Mucosa of rectum (tissue), 2 donors: ENCODE measurements at regions not wholly inside any gene's neighbourhood (a gene's known extent, or its start where the extent isn't known, plus 50 kb on each side); places are given as distances from the start of the nearest gene placed in this dataset.

Experiments
- H3K27ac ChIP-seq, 2 donors: one replicate each; pipeline ENCODE4 v1.7.0; 2013; ENCODE audit warnings: inconsistent platforms in 2 of 2, low read depth in 2 of 2, low read length in 2 of 2
- H3K27me3 ChIP-seq, 2 donors: one replicate each; pipeline ENCODE4 v1.7.0; 2013; ENCODE audit warnings: low read length in 2 of 2; ENCODE audit not compliant: control insufficient read depth in 2 of 2, insufficient read depth in 2 of 2
- H3K36me3 ChIP-seq, 2 donors: one replicate each; pipeline ENCODE4 v1.7.0; 2013; ENCODE audit warnings: low read length in 2 of 2; ENCODE audit not compliant: control insufficient read depth in 2 of 2, insufficient read depth in 2 of 2
- H3K4me1 ChIP-seq, 2 donors: one replicate each; pipeline ENCODE4 v1.7.0; 2013; ENCODE audit warnings: low read length in 2 of 2, mild to moderate bottlenecking in 1 of 2; ENCODE audit not compliant: control insufficient read depth in 2 of 2, insufficient read depth in 2 of 2
- H3K4me3 ChIP-seq, 2 donors: one replicate each; pipeline ENCODE4 v1.7.0; 2013; ENCODE audit warnings: low read length in 2 of 2
- H3K9ac ChIP-seq, 2 donors: one replicate each; pipeline ENCODE4 v1.7.0; 2013; ENCODE audit warnings: low read length in 2 of 2, low read depth in 1 of 2, mild to moderate bottlenecking in 1 of 2
- H3K9me3 ChIP-seq, 2 donors: one replicate each; pipeline ENCODE4 v1.7.0; 2013; ENCODE audit warnings: low read length in 2 of 2; ENCODE audit not compliant: control insufficient read depth in 2 of 2
- donor health status: healthy.
- donor health status: Normal muscosa, but diverticular disease.

- no peak overlapping the region for H3K9ac ChIP-seq
- H3K36me3 ChIP-seq, result no peaks in the 10 kb centered on the region
- no peaks in the 10 kb centered on the region for H3K4me1 ChIP-seq
- no peaks in the 10 kb centered on the region for H3K27me3 ChIP-seq
- no peak overlapping the region for H3K27ac ChIP-seq
- H3K4me3 ChIP-seq, result no peak overlapping the region
- H3K9me3 ChIP-seq, result no peaks in the 10 kb centered on the region
Measured at GRCh38 chr12:65685514-65685913, 138.8 kb upstream of the HMGA2 start.

DNA sequence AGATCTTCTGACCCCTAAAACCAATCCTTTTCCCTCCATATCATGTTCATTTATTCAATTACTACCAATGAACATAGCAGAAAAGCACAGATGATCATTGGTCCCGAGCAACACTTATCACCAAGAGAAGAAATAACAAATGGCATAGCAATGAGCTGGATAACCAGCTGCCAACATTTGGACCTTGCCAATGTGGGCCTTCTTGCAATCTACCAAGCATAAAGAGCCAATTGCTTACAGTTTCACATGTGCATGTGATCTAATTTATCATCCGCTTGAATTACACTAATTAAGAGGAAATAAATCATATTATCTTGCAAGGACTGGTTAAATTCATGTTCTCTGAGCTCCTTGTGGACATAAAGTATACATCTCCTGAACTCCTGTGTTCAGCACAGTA, 134.8 kb upstream of the HMGA2 start:
- Histone ChIP-seq H3K9me3 (no peaks in the 10 kb centered on the region), H3K4me3 (no peak overlapping the region), H3K36me3 (no peaks in the 10 kb centered on the region), H3K27ac (no peak overlapping the region), H3K27me3 (peaks cover 0 to 2% of the 10 kb centered on the region in 2 donors), H3K4me1 (no peaks in the 10 kb centered on the region), H3K9ac (no peak overlapping the region)

GRCh38 chr12:65690477-65690876, 133.8 kb upstream of the HMGA2 start:
- no peaks in the 10 kb centered on the region for H3K9me3 ChIP-seq
- no peaks in the 10 kb centered on the region for H3K4me1 ChIP-seq
- no peak overlapping the region for H3K9ac ChIP-seq
- no peaks in the 10 kb centered on the region for H3K36me3 ChIP-seq
- H3K27me3 ChIP-seq, result peaks cover 0 to 2% of the 10 kb centered on the region in 2 donors
- H3K4me3 ChIP-seq, result no peak overlapping the region
- no peak overlapping the region for H3K27ac ChIP-seq

DNA sequence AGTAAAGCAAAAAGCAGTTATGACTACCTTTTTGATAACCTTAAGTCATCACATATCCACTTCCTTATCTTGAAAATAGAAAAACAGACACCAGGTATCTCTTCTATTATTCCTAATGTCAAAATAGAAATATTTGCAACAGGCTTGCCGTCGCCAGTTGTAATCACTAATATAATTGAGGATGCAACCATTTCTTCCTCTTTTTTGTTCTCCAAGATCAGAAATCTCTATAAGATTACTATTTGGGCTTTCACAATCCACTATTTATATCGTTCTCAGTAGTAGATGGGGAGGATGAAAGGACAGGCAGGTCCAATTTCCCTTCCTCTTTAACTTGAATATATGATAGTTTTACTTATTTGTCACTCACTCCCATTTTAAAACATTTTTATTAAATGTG, 130.2 kb upstream of the HMGA2 start:
- Histone ChIP-seq H3K9me3 (no peaks in the 10 kb centered on the region), H3K9ac (no peak overlapping the region), H3K4me1 (no peaks in the 10 kb centered on the region), H3K36me3 (no peaks in the 10 kb centered on the region), H3K4me3 (no peak overlapping the region), H3K27ac (no peak overlapping the region), H3K27me3 (peaks cover 0 to 2% of the 10 kb centered on the region in 2 donors)

DNA sequence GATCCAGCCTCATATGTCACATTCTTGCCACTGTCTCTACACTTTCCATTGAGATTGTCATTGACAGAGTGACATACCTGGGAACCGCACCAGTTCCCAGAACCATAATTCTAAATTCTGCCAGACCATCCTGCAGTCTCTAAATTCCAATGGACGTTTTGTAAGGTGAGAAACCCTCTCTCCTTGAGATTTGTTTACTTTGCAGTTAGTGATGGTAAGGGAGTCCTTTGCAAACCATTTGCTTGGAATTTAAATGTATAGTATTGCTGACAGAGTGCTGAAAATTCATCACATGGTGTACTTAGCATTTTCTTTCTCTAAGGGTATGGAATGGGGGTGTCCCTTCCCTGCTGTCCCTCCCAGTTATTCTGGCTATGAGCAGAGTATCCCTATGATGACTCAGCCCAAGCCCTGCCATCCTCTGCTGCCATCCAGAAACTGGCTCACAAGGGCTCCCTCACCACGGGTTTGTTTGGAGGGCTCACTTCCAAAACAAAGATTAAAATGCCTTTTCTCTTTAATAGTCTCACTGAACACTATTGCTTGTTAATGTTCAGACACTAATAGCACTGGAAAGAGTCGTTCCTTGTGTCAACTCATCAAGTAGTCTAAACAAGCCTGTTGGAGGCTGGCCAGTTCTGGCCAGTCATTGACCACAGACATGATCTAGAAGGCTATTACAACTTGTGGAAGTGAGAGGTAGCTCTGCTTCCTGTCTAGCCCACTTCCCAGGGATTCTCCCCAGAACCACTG, 129.0 kb upstream of the HMGA2 start:
- Histone ChIP-seq H3K27me3 (peaks cover 0 to 2% of the 10 kb centered on the region in 2 donors), H3K4me3 (no peak overlapping the region), H3K27ac (no peak overlapping the region), H3K36me3 (no peaks in the 10 kb centered on the region), H3K9me3 (no peaks in the 10 kb centered on the region), H3K4me1 (no peaks in the 10 kb centered on the region), H3K9ac (no peak overlapping the region)

DNA sequence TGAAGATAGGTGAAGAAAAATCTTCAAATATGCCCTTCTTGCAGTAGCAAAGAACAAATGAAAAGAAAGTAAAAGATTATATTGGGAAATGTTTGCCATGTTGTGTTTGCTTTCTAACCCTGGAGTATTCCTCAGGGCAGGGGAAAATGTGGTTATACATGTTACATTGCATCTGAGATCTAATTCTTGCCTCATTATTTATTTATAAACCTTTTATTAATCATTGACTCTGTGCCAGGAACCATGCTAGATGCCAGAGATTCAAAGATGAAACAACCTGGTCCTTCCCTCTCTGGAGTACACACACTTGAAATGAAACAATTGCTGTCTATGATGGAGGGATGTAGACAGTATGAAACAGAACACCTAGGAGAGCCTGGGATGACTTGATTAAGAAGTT, 128.1 kb upstream of the HMGA2 start:
- Histone ChIP-seq H3K9me3 (no peaks in the 10 kb centered on the region), H3K36me3 (no peaks in the 10 kb centered on the region), H3K27me3 (no peaks in the 10 kb centered on the region), H3K27ac (no peak overlapping the region), H3K4me1 (no peaks in the 10 kb centered on the region), H3K9ac (no peak overlapping the region), H3K4me3 (no peak overlapping the region)

GRCh38 chr12:65699251-65699650, 125.0 kb upstream of the HMGA2 start:
- H3K9me3 ChIP-seq, result no peaks in the 10 kb centered on the region
- H3K27ac ChIP-seq, result no peak overlapping the region
- no peak overlapping the region for H3K4me3 ChIP-seq
- H3K9ac ChIP-seq, result no peak overlapping the region
- H3K27me3 ChIP-seq, result no peaks in the 10 kb centered on the region
- H3K4me1 ChIP-seq, result no peaks in the 10 kb centered on the region
- H3K36me3 ChIP-seq, result no peaks in the 10 kb centered on the region

GRCh38 chr12:65703176-65703575, 121.1 kb upstream of the HMGA2 start:
- H3K4me1 ChIP-seq, result no peaks in the 10 kb centered on the region
- H3K27ac ChIP-seq, result no peak overlapping the region
- no peak overlapping the region for H3K4me3 ChIP-seq
- peaks cover 0 to 7% of the 10 kb centered on the region in 2 donors for H3K9me3 ChIP-seq
- H3K27me3 ChIP-seq, result no peaks in the 10 kb centered on the region
- no peaks in the 10 kb centered on the region for H3K36me3 ChIP-seq
- no peak overlapping the region for H3K9ac ChIP-seq

DNA sequence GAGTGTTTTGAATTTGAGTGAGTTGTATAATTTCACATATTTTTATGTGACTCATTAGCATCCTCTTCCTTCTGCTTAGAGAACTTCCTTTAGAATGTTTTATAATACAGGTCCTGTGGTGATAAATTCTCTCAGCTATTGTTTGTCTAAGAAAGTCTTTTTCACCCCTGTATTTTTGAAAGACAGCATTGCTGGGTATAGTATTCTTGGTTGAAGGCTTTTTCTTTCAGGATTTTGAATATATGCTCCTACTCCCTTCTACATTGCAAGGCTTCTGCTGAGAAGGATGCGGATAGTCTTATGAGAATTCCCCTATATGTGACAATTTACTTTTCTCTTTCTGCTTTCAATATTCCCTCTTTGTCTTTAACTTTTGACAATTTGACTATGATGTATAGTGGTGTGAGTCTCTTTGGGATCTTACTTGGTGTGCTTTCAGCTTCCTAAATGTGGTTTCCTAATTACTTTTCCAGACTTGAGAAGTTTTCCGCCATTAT, 118.9 kb upstream of the HMGA2 start:
- peaks cover 0 to 7% of the 10 kb centered on the region in 2 donors for H3K9me3 ChIP-seq
- H3K27ac ChIP-seq, result no peak overlapping the region
- H3K4me3 ChIP-seq, result no peak overlapping the region
- no peak overlapping the region for H3K9ac ChIP-seq
- H3K27me3 ChIP-seq, result no peaks in the 10 kb centered on the region
- no peaks in the 10 kb centered on the region for H3K4me1 ChIP-seq
- no peaks in the 10 kb centered on the region for H3K36me3 ChIP-seq

DNA sequence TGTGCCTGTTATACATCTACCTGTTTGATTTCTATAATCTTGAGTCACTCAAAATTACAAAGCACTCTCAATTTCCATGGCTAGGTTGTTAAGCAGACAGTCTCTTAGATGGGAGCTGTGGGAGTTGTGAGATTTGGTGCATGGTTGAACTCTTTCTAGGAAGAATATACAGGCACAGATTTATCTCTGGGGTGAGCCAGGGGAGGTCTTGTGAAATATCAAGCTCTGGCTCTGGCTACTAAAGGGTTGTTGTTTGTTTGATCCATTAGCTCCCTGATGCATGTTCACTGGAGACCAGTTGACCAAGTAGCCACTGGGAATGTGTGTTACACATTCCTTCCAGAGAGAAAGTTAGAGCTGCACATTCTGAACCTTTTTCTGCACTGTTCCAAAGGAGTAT, 117.2 kb upstream of the HMGA2 start:
- no peak overlapping the region for H3K27ac ChIP-seq
- peaks cover 0 to 2% of the 10 kb centered on the region in 2 donors for H3K27me3 ChIP-seq
- no peaks in the 10 kb centered on the region for H3K4me1 ChIP-seq
- no peak overlapping the region for H3K9ac ChIP-seq
- H3K4me3 ChIP-seq, result no peak overlapping the region
- peaks cover 0 to 7% of the 10 kb centered on the region in 2 donors for H3K9me3 ChIP-seq
- H3K36me3 ChIP-seq, result no peaks in the 10 kb centered on the region
